G401 (cell line): ENCODE measurements at regions not wholly inside any gene's neighbourhood (a gene's known extent, or its start where the extent isn't known, plus 50 kb on each side); places are given as distances from the start of the nearest gene placed in this dataset.

Source experiments
- DNase-seq: peaks from one replicate; pipeline ENCODE4 v3.0.0-alpha.2; 2015; ENCODE audit warnings: low spot score
- in situ Hi-C: cut with HindIII; loops from 2 replicates; pipeline ENCODE4 v1.10.0; 2016; ENCODE audit warnings: low sequenced_read_pairs, mixed read lengths

DNA sequence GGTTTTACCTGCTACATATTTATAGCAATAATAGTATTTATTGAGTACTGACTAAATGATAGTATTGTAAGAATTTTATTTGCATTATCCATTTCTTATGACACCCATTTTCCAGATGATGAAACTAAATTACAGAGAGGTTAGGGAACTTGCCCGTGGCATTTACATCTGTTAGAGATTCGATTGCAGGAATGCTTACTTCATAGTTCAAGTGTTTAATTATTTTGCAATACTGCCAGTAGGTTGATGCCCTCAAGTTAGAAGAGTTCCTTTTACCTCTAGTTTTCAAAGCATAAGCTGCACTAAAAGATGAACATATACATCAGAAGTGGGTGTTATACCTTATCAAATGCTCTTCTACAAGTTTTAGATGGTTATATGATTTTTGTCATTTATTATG, 362.8 kb upstream of the RGMA start:
- DNase-seq: no peak
- in situ Hi-C loops: no loop called here

- no peak for DNase-seq
- in situ Hi-C loops: no loop called here
Observed at GRCh38 chr15:93451265-93451664, 362.3 kb upstream of the RGMA start.

GRCh38 chr15:93449798-93450197, 360.8 kb upstream of the RGMA start:
- in situ Hi-C loops: no loop called here
- no peak for DNase-seq

- in situ Hi-C loops: no loop called here
- no peak for DNase-seq
Observed at GRCh38 chr15:93438310-93438709, 349.3 kb upstream of the RGMA start.

DNA sequence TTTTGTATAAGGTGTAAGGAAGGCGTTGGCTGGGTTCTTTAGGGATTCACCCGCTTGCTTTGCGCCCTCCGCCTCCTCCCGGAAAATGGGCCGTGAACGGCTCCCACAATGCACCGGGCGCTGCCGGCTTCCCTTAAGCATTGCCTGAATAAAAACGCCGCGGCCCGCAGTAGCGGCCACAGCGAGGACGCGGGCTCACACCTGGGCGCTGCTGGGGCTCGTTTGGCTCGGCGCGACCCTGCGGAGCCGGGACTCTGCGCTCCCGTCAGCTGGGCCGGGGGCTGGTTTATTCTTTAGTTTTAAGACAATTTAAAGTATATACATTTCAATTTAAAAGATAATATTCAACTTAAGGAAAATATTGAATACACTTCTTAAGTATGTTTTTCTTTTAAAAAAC, 343.5 kb upstream of the RGMA start:
- no peak for DNase-seq
- in situ Hi-C loops: no loop called here

- in situ Hi-C loops: no loop called here
- DNase-seq: no peak
Observed at GRCh38 chr15:93428807-93429351, 339.9 kb upstream of the RGMA start.

DNA sequence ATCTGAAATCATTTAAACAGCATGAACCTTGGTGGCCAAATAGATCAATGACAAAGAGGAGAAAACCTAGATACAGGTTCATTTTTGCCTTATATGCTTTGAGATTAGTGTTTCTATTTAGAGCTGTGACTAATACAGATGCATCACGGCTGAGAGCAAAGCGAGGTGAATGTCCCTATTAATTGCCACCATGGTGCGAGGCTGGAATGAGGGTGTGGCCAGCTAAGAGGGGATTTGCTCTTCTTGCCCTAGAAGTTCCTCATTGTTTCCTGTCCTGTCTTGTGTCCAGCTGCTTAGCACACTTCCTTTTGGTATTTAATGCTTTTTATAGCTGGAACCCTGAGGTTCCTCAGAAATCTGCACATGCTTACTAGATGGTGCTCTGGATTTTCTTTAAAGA, 339.1 kb upstream of the RGMA start:
- in situ Hi-C loops: no loop called here
- DNase-seq: no peak

GRCh38 chr15:93424131-93424530, 335.1 kb upstream of the RGMA start:
- in situ Hi-C loops: no loop called here
- no peak for DNase-seq

DNA sequence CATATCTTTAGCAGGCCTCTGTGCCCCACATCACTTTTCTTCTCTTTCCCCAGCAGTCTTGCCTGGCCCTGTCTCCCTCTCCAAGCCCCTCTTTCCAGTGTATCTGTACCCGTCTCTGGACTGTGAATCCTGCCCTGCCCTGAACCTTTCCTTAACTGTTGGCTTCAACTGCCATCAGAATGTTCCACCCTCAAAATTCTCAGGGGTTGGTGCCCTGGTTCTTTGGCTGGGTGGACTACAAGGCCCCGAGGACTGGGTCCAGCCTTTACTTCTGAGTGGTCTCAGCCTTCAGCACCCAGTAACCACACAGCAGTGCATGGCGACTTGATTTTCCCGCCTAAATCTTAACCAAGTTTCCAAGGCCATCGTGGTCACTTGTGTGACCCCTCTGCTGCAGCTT, 333.5 kb upstream of the RGMA start:
- DNase-seq: no peak
- in situ Hi-C loops: no loop called here

DNA sequence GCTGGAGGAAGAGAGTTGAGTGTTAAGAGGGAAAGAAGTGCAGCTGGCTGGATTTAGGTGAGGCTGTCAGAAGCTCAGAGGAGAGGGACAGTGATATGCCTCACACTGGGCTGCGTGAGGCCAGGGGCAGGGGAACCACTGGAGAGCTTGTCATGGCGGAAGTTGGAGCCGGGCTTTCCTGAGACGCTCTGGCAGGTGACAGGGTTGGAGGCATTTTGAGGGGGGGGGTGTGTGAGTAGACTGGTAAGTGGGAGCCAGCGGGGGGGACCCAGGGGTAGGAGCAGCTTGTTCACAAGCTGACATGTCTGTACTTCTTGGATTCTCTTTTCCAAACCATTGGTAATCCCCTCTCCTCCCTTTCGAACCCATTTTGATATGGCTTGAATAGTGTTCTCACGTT, 331.5 kb upstream of the RGMA start:
- in situ Hi-C loops: no loop called here
- DNase-seq: no peak

GRCh38 chr15:93420050-93420452, 331.0 kb upstream of the RGMA start:
- DNase-seq: no peak
- in situ Hi-C loops: no loop called here

DNA sequence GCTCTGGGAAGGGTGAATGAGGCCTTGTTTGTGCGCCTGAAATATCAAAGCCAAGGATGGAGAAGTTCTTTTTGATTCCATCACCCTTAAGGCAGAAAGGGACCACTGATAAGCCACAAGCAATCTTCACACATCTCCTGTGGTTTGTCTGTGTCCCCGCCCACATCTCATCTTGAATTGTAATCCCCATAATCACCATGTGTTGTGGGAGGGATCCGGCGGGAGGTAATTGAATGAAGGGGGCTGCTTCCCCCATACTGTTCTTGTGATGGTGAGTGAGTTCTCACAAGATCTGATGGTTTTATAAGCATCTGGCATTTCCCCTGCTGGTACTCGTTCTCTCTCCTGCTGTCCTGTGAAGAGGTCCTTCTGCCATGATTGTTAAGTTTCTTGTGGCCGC, 329.6 kb upstream of the RGMA start:
- in situ Hi-C loops: no loop called here

GRCh38 chr15:93417631-93418030, 328.6 kb upstream of the RGMA start:
- DNase-seq: no peak
- in situ Hi-C loops: no loop called here

More for the DNA sequence above, 329.6 kb upstream of the RGMA start:
- no peak for DNase-seq

DNA sequence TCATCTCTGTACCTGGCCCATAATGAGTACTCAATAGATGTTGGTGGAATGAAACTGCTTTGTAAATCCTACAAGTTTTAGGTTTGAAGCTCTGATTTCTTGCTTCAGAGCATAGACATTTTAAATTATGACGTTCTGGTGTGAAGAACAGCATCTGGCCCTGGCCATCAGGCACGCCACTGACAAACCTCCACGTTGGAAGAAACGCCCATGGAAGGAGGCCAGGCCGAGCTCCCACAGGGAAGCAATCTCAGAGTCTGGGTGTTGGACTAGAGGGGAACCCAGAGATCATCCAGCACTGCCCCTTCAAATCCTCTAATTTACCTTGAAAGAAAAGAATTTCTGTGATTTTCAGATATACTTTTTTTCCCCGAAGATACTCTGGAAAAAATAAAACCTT, 328.1 kb upstream of the RGMA start:
- in situ Hi-C loops: no loop called here
- no peak for DNase-seq

DNA sequence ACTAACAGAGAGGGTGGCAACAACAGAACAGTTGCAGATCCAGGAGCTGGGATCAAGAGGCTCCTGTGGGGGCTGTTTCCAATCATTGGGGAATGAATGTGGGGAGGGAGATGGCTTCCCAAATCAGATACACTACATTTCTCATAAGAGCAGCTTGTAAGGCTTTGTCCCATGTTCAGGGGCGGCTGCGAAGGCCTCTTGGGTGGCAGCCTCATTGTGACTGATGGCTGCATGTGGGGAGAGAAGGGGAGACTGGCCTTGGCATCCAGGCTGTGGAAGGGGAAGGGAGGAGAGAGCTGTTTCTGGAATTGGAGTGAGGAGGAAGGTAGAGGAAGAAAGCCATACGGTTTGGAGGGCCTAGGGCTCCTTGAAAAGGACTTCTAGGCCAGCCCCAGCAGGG, 326.6 kb upstream of the RGMA start:
- DNase-seq: no peak
- in situ Hi-C loops: no loop called here

- in situ Hi-C loops: no loop called here
- DNase-seq: no peak
Observed at GRCh38 chr15:93414576-93415231, 325.7 kb upstream of the RGMA start.

DNA sequence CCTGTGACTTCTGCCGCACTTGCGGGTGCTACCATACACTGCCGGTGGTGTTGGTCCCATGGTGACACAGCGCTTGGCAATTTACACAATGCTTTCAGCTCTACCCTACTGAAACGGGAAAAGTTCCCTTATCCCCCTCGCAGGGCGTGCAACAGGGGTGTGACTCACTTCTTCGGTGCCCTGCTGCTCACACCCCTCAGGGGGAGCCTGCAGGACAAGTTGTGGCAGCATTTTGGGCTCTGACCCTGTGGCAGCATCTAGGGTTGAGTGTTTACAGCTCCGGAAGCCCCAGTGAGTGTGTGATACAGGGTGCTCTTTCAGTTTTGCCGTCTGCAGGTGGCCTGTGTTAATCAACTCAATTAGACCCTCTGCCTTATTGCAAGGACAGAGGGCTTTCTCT, 324.7 kb upstream of the RGMA start:
- no peak for DNase-seq
- in situ Hi-C loops: no loop called here

DNA sequence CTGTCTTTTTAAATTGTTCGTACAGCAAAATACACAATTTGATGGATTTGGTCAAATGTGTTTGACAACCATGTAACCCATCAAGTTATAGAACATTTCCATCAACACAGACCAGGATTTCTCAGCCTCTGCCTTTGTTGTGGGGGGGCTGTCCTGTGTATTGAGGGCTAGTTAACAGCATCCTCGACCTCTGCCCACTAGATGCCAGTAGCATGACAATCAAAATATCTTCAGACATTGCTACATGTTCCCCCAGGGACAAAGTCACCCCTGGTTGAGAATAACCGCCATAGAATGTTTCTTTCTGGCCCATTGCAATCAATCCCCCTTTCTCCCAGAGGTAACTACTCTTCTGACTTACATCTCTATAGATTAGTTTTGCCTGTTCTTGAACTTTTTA, 310.1 kb upstream of the RGMA start:
- DNase-seq: no peak
- in situ Hi-C loops: no loop called here

DNA sequence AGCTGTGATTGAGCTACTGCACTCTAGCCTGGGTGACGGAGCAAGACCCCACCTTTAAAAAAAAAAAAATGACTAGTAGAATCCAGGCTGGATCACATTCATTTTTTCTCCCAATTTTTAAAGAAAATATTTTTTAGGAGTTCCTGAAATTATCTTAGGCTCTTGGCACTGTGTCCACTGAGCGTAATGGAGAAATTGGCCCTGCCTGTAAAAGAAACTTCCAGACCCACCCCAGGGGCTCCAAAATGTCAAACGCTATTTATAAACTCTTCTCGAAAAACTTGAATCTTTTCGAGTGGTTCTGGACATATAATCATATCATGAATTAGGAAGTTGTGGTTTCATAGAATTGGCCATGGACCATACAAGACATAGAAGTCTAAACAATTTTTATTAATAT, 300.2 kb upstream of the RGMA start:
- DNase-seq: no peak
- in situ Hi-C loops: no loop called here

DNA sequence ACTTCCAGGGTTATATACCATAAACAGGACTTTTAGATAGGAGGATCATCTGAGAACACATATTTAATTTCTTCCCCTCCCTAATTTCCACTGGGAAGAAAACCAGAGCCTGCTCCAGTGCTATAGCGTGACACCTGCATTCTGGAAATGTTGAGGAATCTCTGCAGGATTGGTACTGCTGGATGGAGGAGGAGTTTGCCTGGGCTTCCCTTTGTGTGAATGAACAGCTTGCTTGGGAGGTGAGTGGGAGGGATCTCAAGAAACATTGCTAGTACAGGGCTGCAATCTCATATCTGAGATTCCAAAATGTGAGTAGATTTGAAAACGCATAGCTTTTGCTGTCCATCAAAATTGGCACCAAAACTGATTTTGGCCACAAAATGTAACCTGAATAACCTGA, 295.9 kb upstream of the RGMA start:
- DNase-seq: no peak
- in situ Hi-C loops: no loop called here

GRCh38 chr15:93382200-93382820, 293.3 kb upstream of the RGMA start:
- in situ Hi-C loops: no loop called here
- no peak for DNase-seq
